ENCODE measurements at regions not wholly inside any gene's neighbourhood (a gene's known extent, or its start where the extent isn't known, plus 50 kb on each side); places are given as distances from the start of the nearest gene placed in this dataset.

DNA sequence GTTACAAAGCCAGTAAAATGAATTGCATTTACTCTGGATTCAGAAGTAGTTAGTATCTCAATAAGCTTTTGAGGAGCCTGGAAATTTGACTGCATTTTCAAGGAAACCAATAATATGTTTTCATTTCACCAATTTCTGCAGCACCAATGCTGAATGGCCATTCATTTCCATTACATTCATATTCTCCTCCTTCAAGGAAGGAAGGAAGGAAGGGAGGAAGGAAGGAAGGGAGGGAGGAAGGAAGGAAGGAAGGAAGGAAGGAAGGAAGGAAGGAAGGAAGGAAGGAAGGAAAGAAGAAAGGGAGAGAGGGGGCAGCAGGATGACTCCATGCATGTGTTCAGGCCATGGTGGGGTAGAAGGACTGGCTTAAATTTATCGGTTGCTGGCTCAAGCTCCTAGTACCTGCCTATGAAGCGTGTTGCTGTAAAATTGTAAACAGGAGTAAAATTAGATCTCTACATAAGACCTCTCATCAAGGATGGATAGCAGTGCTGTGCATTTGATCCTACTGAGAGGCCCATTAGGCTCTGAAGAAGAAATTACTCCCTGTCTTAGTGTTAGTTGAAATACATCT lies 498.8 kb upstream of the TNC start:
- H3K27ac ChIP-seq: no peak overlapping the region
- TF ChIP-seq POLR2A (IDR thresholded peaks at IDR 0.05): no peak
- TF ChIP-seq, protein P1, sequence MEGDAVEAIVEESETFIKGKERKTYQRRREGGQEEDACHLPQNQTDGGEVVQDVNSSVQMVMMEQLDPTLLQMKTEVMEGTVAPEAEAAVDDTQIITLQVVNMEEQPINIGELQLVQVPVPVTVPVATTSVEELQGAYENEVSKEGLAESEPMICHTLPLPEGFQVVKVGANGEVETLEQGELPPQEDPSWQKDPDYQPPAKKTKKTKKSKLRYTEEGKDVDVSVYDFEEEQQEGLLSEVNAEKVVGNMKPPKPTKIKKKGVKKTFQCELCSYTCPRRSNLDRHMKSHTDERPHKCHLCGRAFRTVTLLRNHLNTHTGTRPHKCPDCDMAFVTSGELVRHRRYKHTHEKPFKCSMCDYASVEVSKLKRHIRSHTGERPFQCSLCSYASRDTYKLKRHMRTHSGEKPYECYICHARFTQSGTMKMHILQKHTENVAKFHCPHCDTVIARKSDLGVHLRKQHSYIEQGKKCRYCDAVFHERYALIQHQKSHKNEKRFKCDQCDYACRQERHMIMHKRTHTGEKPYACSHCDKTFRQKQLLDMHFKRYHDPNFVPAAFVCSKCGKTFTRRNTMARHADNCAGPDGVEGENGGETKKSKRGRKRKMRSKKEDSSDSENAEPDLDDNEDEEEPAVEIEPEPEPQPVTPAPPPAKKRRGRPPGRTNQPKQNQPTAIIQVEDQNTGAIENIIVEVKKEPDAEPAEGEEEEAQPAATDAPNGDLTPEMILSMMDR (IDR thresholded peaks at IDR 0.05): no peak
- intact Hi-C loops (cut with DNase I; ENCODE audit: low total_unique reads): no loop called here

DNA sequence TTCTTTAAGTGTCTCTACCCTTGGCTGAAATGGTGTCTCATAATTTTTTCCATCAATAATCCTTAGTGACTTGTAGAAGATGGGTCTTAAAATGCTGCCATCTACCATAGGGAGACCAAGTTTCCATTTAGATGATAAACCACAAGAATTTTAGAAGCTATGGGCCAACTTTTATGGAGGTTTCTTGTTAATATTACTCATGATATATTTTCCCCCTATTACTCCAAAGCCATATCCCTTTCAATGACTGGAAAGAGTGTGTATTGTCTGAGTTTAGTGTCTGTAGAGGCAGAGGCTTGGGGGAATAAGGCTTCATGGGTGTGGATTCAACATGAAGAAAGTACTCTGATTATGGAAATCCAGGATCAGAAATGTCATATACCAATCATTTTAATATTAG lies 507.3 kb upstream of the TNC start:
- Histone ChIP-seq H3K27ac (no peak overlapping the region), H3K27me3 (no peaks in the 10 kb centered on the region), H3K4me1 (no peaks in the 10 kb centered on the region), H3K4me3 (no peak overlapping the region), H3K9me3 (no peaks in the 10 kb centered on the region), H3K36me3 (no peaks in the 10 kb centered on the region)
- no peak for DNase-seq
- TF ChIP-seq, protein P1 (IDR thresholded peaks at IDR 0.05): no peak
- no peak for TF ChIP-seq POLR2A (IDR thresholded peaks at IDR 0.05)
- intact Hi-C loops (cut with DNase I; ENCODE audit: low total_unique reads): no loop called here

More for the DNA sequence above, 498.8 kb upstream of the TNC start:
- Histone ChIP-seq H3K27me3 (no peaks in the 10 kb centered on the region), H3K4me3 (no peak overlapping the region), H3K9me3 (no peaks in the 10 kb centered on the region), H3K36me3 (no peaks in the 10 kb centered on the region), H3K4me1 (no peaks in the 10 kb centered on the region)
- DNase-seq: no peak

DNA sequence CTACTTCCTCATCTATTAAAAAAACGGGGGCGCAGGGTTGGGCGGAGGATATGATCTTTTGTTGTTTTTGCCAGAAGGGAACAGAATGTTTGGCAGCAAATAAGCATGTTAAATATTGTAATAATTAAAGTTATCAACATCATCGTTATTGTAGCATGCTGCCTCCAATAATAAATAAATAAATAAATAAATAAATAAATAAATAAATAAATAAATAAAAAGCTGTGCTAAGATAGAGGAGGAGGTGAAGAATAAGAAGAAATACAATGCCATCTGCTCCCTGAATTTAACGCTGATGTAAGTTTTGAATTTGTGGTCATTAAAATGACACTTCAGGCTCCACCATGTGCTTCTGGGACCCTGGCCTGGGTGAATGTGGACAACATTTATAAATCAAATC lies 508.0 kb upstream of the TNC start:
- H3K4me1 ChIP-seq: no peaks in the 10 kb centered on the region
- H3K27ac ChIP-seq: no peak overlapping the region
- no peak for DNase-seq
- no peak overlapping the region for H3K4me3 ChIP-seq
- no peaks in the 10 kb centered on the region for H3K27me3 ChIP-seq
- TF ChIP-seq POLR2A (IDR thresholded peaks at IDR 0.05): no peak
- TF ChIP-seq, protein P1 (IDR thresholded peaks at IDR 0.05): no peak
- H3K36me3 ChIP-seq: no peaks in the 10 kb centered on the region
- H3K9me3 ChIP-seq: no peaks in the 10 kb centered on the region
- intact Hi-C loops (cut with DNase I; ENCODE audit: low total_unique reads): no loop called here

DNA sequence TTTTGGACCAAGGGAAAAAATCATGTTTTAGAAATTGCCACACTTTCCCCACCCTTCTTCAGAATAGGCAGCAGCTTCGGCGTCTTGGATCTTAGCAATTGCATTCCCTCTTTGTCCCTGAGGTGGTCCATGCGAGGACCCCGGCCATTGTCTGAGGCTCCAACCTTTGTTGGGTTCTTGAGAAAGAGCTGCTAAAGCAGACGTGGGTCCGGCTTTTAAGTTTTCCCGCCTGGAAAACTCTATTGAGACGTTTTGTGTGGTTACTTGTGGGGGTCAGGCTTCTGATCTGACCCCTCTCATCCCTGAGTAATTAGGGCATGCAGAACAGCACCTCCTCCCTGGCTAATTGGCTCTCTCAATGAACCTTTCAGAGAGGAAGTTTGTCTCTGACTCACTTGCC lies 509.6 kb upstream of the TNC start:
- DNase-seq: no peak
- TF ChIP-seq, protein P1 (IDR thresholded peaks at IDR 0.05): no peak
- TF ChIP-seq POLR2A (IDR thresholded peaks at IDR 0.05): no peak
- no peaks in the 10 kb centered on the region for H3K9me3 ChIP-seq
- no peaks in the 10 kb centered on the region for H3K4me1 ChIP-seq
- H3K27ac ChIP-seq: no peak overlapping the region
- intact Hi-C loops (cut with DNase I; ENCODE audit: low total_unique reads): no loop called here
- H3K27me3 ChIP-seq: no peaks in the 10 kb centered on the region
- no peaks in the 10 kb centered on the region for H3K36me3 ChIP-seq
- no peak overlapping the region for H3K4me3 ChIP-seq

DNA sequence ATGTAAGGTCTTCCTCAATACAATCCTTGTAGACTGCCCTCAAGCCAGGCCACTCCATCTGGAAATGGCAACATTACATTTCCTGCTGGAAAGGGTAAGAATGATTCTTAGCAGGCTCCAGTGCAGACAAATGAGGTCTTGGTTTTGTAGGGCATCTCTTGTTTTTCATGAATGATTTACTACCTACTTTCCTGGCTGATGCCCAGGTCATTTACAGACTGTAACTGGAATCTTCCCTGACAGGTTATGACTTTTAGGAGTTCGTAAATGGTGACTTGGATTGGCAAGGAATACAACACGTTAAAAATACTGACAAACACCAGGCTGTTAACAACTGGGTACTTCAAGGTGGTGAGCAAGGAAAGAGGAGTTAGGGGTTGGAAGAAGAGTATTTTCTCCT lies 510.5 kb upstream of the TNC start:
- Histone ChIP-seq H3K27ac (no peak overlapping the region), H3K4me3 (no peak overlapping the region), H3K27me3 (no peaks in the 10 kb centered on the region), H3K4me1 (no peaks in the 10 kb centered on the region), H3K9me3 (no peaks in the 10 kb centered on the region), H3K36me3 (no peaks in the 10 kb centered on the region)
- intact Hi-C loops (cut with DNase I; ENCODE audit: low total_unique reads): no loop called here
- DNase-seq: no peak
- TF ChIP-seq, protein P1 (IDR thresholded peaks at IDR 0.05): no peak
- no peak for TF ChIP-seq POLR2A (IDR thresholded peaks at IDR 0.05)
